Keratinocyte (primary cell): ENCODE measurements at regions not wholly inside any gene's neighbourhood (a gene's known extent, or its start where the extent isn't known, plus 50 kb on each side); places are given as distances from the start of the nearest gene placed in this dataset.

Experiments used
- DNase-seq: peaks from one replicate; pipeline ENCODE4 v3.0.0-alpha.2; 2011; ENCODE audit warnings: low read depth, missing footprints, low spot score
- FAIRE-seq: peaks from 2 replicates; lab custom pipeline; 2011; peaks lifted over from hg19 to GRCh38; lab: Jason Lieb, UNC
- H2AFZ ChIP-seq: 2 replicates; pipeline ENCODE4 v1.6.0; 2012; ENCODE audit warnings: low read length, control low read depth, inconsistent platforms; ENCODE audit not compliant: control insufficient read depth
- H3K27ac ChIP-seq: 2 replicates; pipeline ENCODE4 v1.5.1; 2011; ENCODE audit warnings: low read length; ENCODE audit not compliant: control insufficient read depth, insufficient read depth
- H3K27me3 ChIP-seq: 3 replicates; pipeline ENCODE4 v1.6.0; 2011; ENCODE audit warnings: low read length; ENCODE audit not compliant: control insufficient read depth, insufficient read depth; ENCODE audit errors: extremely low read depth
- H3K36me3 ChIP-seq, 2 experiments: 2 replicates in 1 of 2; 3 replicates in 1 of 2; pipeline ENCODE4 v1.5.1; 2011; ENCODE audit warnings: low read length in 2 of 2, mild to moderate bottlenecking in 1 of 2; ENCODE audit not compliant: control insufficient read depth in 2 of 2, insufficient read depth in 2 of 2; ENCODE audit errors: extremely low read depth in 1 of 2
- H3K4me1 ChIP-seq: 3 replicates; pipeline ENCODE4 v1.5.1; 2011; ENCODE audit warnings: low read length; ENCODE audit not compliant: control insufficient read depth, insufficient read depth; ENCODE audit errors: extremely low read depth
- H3K4me2 ChIP-seq: 3 replicates; pipeline ENCODE4 v1.6.0; 2011; ENCODE audit warnings: low read depth, low read length; ENCODE audit not compliant: control insufficient read depth, insufficient read depth; ENCODE audit errors: extremely low read depth
- H3K4me3 ChIP-seq, 3 experiments: fragments of 200-600 bp in 1 of 3; sonication (generic) in 1 of 3; 2 replicates in 2 of 3; 3 replicates in 1 of 3; pipeline ENCODE4 v1.5.1; 2011 to 2016; ENCODE audit warnings: low read length in 3 of 3, mild to moderate bottlenecking in 3 of 3, control low read depth in 2 of 3, inconsistent platforms in 1 of 3, low read depth in 1 of 3, mixed read lengths in 1 of 3, mixed run types in 1 of 3, moderate library complexity in 1 of 3; ENCODE audit not compliant: control insufficient read depth in 2 of 3, insufficient read depth in 2 of 3; ENCODE audit errors: extremely low read depth in 1 of 3
- H3K79me2 ChIP-seq: 2 replicates; pipeline ENCODE4 v1.6.0; 2012; ENCODE audit warnings: low read length; ENCODE audit not compliant: control insufficient read depth, insufficient read depth
- H3K9ac ChIP-seq: 3 replicates; pipeline ENCODE4 v1.6.0; 2011; ENCODE audit warnings: low read length; ENCODE audit not compliant: control insufficient read depth, insufficient read depth; ENCODE audit errors: extremely low read depth
- H3K9me1 ChIP-seq: 3 replicates; pipeline ENCODE4 v1.6.0; 2011; ENCODE audit warnings: low read length; ENCODE audit not compliant: control insufficient read depth, insufficient read depth; ENCODE audit errors: extremely low read depth
- H3K9me3 ChIP-seq: 2 replicates; pipeline ENCODE4 v1.5.1; 2012; ENCODE audit warnings: low read depth, low read length; ENCODE audit not compliant: control insufficient read depth
- H4K20me1 ChIP-seq: 3 replicates; pipeline ENCODE4 v1.6.0; 2011; ENCODE audit warnings: low read length; ENCODE audit not compliant: control insufficient read depth, insufficient read depth; ENCODE audit errors: extremely low read depth
- EZH2 ChIP-seq: IDR thresholded peaks from one replicate; pipeline ENCODE4 v1.6.1; 2012; ENCODE audit warnings: inconsistent platforms, mild to moderate bottlenecking, low read length, moderate library complexity
- dilution Hi-C: fragments of 300-500 bp; cut with MboI; formaldehyde crosslinking; loops from one replicate; pipeline ENCODE4 v1.7.0; 2020; ENCODE audit warnings: low sequenced_read_pairs; ENCODE audit not compliant: extremely low pct_ligation_motif_present
- TF ChIP-seq, protein P1 (sequence below), 3 experiments: IDR thresholded peaks in 1 of 3; conservative IDR thresholded peaks in 1 of 3; optimal IDR thresholded peaks in 1 of 3; 2 replicates in 2 of 3; 3 replicates in 1 of 3; pipeline versions ENCODE3 to v1.5.1; 2011; ENCODE audit warnings: low read length in 3 of 3, mild to moderate bottlenecking in 3 of 3, moderate library complexity in 2 of 3, control low read depth in 1 of 3, inconsistent platforms in 1 of 3; ENCODE audit not compliant: insufficient read depth in 2 of 3; ENCODE audit errors: extremely low read depth in 1 of 3

DNA sequence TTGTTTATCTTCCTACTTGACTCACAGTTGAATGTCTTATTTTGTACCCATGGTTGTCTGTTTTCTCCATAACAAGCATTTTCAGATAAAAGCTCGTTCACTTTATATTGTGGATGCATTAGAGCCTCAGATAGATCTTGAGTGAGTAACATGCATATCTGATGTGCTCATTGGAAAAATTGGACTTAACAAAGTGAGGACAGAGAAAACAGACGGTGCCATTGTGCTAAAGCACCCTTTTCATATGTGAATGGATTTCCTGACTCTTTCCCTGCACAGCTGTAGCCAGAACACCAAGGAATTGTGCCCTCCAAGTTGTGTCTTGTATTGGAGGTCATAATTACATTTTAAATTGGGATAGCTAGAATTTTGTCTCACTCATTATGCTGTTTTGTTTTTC is 325.8 kb upstream of the MEF2C start:
- Histone ChIP-seq H3K79me2 (no peaks in the 10 kb centered on the region), H3K27ac (no peak overlapping the region), H3K27me3 (no peaks in the 10 kb centered on the region), H3K9me1 (no peaks in the 10 kb centered on the region), H3K4me3 (no peak overlapping the region), H3K9me3 (no peaks in the 10 kb centered on the region), H2AFZ (no peak overlapping the region), H3K9ac (no peak overlapping the region), H4K20me1 (no peaks in the 10 kb centered on the region), H3K4me2 (no peak overlapping the region), H3K36me3 (no peaks in the 10 kb centered on the region), H3K4me1 (no peaks in the 10 kb centered on the region)
- no peak for FAIRE-seq
- TF ChIP-seq, protein P1, sequence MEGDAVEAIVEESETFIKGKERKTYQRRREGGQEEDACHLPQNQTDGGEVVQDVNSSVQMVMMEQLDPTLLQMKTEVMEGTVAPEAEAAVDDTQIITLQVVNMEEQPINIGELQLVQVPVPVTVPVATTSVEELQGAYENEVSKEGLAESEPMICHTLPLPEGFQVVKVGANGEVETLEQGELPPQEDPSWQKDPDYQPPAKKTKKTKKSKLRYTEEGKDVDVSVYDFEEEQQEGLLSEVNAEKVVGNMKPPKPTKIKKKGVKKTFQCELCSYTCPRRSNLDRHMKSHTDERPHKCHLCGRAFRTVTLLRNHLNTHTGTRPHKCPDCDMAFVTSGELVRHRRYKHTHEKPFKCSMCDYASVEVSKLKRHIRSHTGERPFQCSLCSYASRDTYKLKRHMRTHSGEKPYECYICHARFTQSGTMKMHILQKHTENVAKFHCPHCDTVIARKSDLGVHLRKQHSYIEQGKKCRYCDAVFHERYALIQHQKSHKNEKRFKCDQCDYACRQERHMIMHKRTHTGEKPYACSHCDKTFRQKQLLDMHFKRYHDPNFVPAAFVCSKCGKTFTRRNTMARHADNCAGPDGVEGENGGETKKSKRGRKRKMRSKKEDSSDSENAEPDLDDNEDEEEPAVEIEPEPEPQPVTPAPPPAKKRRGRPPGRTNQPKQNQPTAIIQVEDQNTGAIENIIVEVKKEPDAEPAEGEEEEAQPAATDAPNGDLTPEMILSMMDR (optimal IDR thresholded peaks at IDR 0.05 in 1 of 3, IDR thresholded peaks at IDR 0.05 in 1 of 3, conservative IDR thresholded peaks at IDR 0.05 in 1 of 3; ENCODE audit: extremely low read depth in 1 of 3, insufficient read depth in 2 of 3, low read length in 3 of 3): no peak
- TF ChIP-seq EZH2: no peak
- dilution Hi-C loops: no loop called here
- DNase-seq: no peak

DNA sequence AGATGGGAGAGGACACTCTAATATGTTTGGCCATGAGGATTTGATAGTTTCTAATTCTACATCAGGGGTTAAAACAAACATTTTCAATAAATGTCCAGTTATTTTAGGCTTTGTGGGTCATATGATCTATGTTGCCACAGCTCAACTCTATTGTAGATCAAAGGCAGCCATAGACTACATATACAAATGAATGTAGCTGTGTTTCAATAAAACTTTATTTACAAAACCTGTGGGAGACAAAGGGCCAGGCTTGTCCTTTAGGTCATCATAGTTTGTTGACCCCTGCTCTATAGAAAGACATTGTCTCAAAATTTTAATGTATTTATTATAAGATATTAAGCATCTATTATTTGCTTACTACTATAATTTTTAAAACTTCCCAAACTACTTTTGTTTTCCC is 325.4 kb upstream of the MEF2C start:
- no peaks in the 10 kb centered on the region for H3K79me2 ChIP-seq
- no peak for DNase-seq
- H3K9ac ChIP-seq: no peak overlapping the region
- no peak overlapping the region for H2AFZ ChIP-seq
- no peak overlapping the region for H3K4me2 ChIP-seq
- no peaks in the 10 kb centered on the region for H3K4me1 ChIP-seq
- H3K4me3 ChIP-seq: no peak overlapping the region
- H3K36me3 ChIP-seq: no peaks in the 10 kb centered on the region
- FAIRE-seq: no peak
- H3K9me1 ChIP-seq: no peaks in the 10 kb centered on the region
- no peak overlapping the region for H3K27ac ChIP-seq
- no peaks in the 10 kb centered on the region for H3K27me3 ChIP-seq
- no peaks in the 10 kb centered on the region for H4K20me1 ChIP-seq
- no peaks in the 10 kb centered on the region for H3K9me3 ChIP-seq
- TF ChIP-seq EZH2: no peak
- TF ChIP-seq, protein P1 (optimal IDR thresholded peaks at IDR 0.05 in 1 of 3, IDR thresholded peaks at IDR 0.05 in 1 of 3, conservative IDR thresholded peaks at IDR 0.05 in 1 of 3; ENCODE audit: extremely low read depth in 1 of 3, insufficient read depth in 2 of 3, low read length in 3 of 3): no peak
- dilution Hi-C loops: no loop called here
